Activated CD8-positive, alpha-beta T cell treated with anti-CD3 and anti-CD28 coated beads for 36 hours (primary cell): ENCODE measurements at regions not wholly inside any gene's neighbourhood (a gene's known extent, or its start where the extent isn't known, plus 50 kb on each side); places are given as distances from the start of the nearest gene placed in this dataset.

Source experiments
- ATAC-seq: fragments of 200-7000 bp; cut with Tn5 transposase; one replicate; pipeline ENCODE4 v1.10.0; 2021; ENCODE audit warnings: mild to moderate bottlenecking, moderate library complexity
- CTCF ChIA-PET: fragments of 350-600 bp; sonication (Branson Sonifier 250); formaldehyde crosslinking; loops from one replicate; lab custom pipeline; 2021; ENCODE audit warnings: antibody characterized with exemption; lab: Charles Lee
- POLR2A ChIA-PET: fragments of 350-600 bp; sonication (Branson Sonifier 250); formaldehyde crosslinking; loops from one replicate; lab custom pipeline; 2021; ENCODE audit warnings: antibody characterized with exemption; lab: Charles Lee
- DNase-seq: peaks from one replicate; pipeline ENCODE4 v3.0.0-alpha.2; 2020
- H3K27ac Mint-ChIP-seq: one replicate; pipeline ENCODE4 v1.8.0; 2021; ENCODE audit warnings: mild to moderate bottlenecking, mixed read lengths
- H3K27me3 Mint-ChIP-seq: one replicate; pipeline ENCODE4 v1.8.0; 2021; ENCODE audit warnings: mixed read lengths
- H3K36me3 Mint-ChIP-seq: one replicate; pipeline ENCODE4 v1.8.0; 2021; ENCODE audit warnings: low read depth, mixed read lengths
- H3K4me1 Mint-ChIP-seq: one replicate; pipeline ENCODE4 v1.8.0; 2021; ENCODE audit warnings: low read depth, mixed read lengths
- H3K4me3 Mint-ChIP-seq: one replicate; pipeline ENCODE4 v1.8.0; 2021; ENCODE audit warnings: mild to moderate bottlenecking, moderate library complexity, mixed read lengths
- H3K9me3 Mint-ChIP-seq: one replicate; pipeline ENCODE4 v1.8.0; 2021; ENCODE audit warnings: mixed read lengths
- intact Hi-C: fragments of 100-400 bp; cut with micrococcal nuclease; formaldehyde crosslinking; loops from one replicate; pipeline ENCODE4 v1.10.0; 2022
- TF ChIP-seq, protein P1 (sequence below): fragments of 200-600 bp; IDR thresholded peaks from one replicate; pipeline ENCODE4 v1.8.0; 2022; ENCODE audit warnings: antibody characterized with exemption, mild to moderate bottlenecking

- TF ChIP-seq, protein P1, sequence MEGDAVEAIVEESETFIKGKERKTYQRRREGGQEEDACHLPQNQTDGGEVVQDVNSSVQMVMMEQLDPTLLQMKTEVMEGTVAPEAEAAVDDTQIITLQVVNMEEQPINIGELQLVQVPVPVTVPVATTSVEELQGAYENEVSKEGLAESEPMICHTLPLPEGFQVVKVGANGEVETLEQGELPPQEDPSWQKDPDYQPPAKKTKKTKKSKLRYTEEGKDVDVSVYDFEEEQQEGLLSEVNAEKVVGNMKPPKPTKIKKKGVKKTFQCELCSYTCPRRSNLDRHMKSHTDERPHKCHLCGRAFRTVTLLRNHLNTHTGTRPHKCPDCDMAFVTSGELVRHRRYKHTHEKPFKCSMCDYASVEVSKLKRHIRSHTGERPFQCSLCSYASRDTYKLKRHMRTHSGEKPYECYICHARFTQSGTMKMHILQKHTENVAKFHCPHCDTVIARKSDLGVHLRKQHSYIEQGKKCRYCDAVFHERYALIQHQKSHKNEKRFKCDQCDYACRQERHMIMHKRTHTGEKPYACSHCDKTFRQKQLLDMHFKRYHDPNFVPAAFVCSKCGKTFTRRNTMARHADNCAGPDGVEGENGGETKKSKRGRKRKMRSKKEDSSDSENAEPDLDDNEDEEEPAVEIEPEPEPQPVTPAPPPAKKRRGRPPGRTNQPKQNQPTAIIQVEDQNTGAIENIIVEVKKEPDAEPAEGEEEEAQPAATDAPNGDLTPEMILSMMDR: no peak
- Mint-ChIP-seq H3K27me3 (no peaks in the 10 kb centered on the region), H3K4me3 (no peak overlapping the region), H3K9me3 (peaks cover 3% of the 10 kb centered on the region), H3K4me1 (no peaks in the 10 kb centered on the region), H3K36me3 (no peaks in the 10 kb centered on the region), H3K27ac (no peak overlapping the region)
- ChIA-PET POLR2A (no interaction called here), CTCF (interaction anchor here (0.6 kb wide), 1 partner anchor 13 kb away, joined by 3 read pairs; no protein-coding TSS in a partner anchor)
- intact Hi-C loops: no loop called here
- DNase-seq: no peak
- ATAC-seq: no peak
These were observed 515.5 kb downstream of the ZNF385D start for GRCh38 chr3:21235491-21235890.

DNA sequence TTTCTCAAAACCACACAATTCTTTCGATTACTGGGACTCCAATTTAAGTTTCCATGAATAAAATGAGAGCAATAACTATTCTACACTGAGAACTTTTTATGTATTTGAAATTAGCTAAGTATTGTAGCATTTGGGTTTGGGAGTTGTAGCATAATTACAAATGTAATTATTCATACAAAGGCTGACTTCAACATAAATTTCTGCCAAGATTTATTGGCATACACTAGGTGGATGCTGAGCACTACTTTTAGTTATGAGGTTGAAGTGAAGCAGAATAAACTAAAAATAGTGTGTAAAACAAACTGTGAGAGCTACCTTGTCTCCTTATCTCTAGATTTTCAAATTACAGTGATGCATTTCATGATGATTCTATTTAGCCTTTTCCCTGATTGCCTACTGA, 516.1 kb downstream of the ZNF385D start:
- POLR2A ChIA-PET: no interaction called here
- Mint-ChIP-seq H3K9me3 (peaks cover 3% of the 10 kb centered on the region), H3K27me3 (no peaks in the 10 kb centered on the region), H3K36me3 (no peaks in the 10 kb centered on the region), H3K4me3 (no peak overlapping the region), H3K4me1 (no peaks in the 10 kb centered on the region), H3K27ac (no peak overlapping the region)
- DNase-seq: no peak
- CTCF ChIA-PET: no interaction called here
- TF ChIP-seq, protein P1: no peak
- intact Hi-C loops: no loop called here
- ATAC-seq: no peak

GRCh38 chr3:21229426-21230135, 521.4 kb downstream of the ZNF385D start:
- no peak overlapping the region for H3K27ac Mint-ChIP-seq
- no peaks in the 10 kb centered on the region for H3K27me3 Mint-ChIP-seq
- intact Hi-C loops: no loop called here
- TF ChIP-seq, protein P1: no peak
- H3K4me3 Mint-ChIP-seq: no peak overlapping the region
- peaks cover 2% of the 10 kb centered on the region for H3K9me3 Mint-ChIP-seq
- no peaks in the 10 kb centered on the region for H3K4me1 Mint-ChIP-seq
- ATAC-seq: no peak
- DNase-seq: no peak
- no peaks in the 10 kb centered on the region for H3K36me3 Mint-ChIP-seq
- ChIA-PET POLR2A (no interaction called here), CTCF (no interaction called here)

- Mint-ChIP-seq H3K27ac (no peak overlapping the region), H3K4me3 (no peak overlapping the region), H3K27me3 (no peaks in the 10 kb centered on the region), H3K4me1 (no peaks in the 10 kb centered on the region), H3K36me3 (no peaks in the 10 kb centered on the region), H3K9me3 (peaks cover 7% of the 10 kb centered on the region)
- POLR2A ChIA-PET: no interaction called here
- DNase-seq: no peak
- no peak for ATAC-seq
- intact Hi-C loops: no loop called here
- CTCF ChIA-PET: no interaction called here
- TF ChIP-seq, protein P1: no peak
These were observed 524.9 kb downstream of the ZNF385D start for GRCh38 chr3:21226086-21226485.

- CTCF ChIA-PET: interaction anchor here (1.1 kb wide), 1 partner anchor 42 kb away, joined by 3 read pairs; no protein-coding TSS in a partner anchor
These were observed 530.1 kb downstream of the ZNF385D start for GRCh38 chr3:21220944-21221343.

More at GRCh38 chr3:21220944-21221343, 530.1 kb downstream of the ZNF385D start:
- H3K27ac Mint-ChIP-seq: no peak overlapping the region
- DNase-seq (no peak), ATAC-seq (no peak)
- no peaks in the 10 kb centered on the region for H3K4me1 Mint-ChIP-seq
- POLR2A ChIA-PET: no interaction called here
- no peak overlapping the region for H3K4me3 Mint-ChIP-seq
- H3K27me3 Mint-ChIP-seq: no peaks in the 10 kb centered on the region
- TF ChIP-seq, protein P1: no peak
- intact Hi-C loops: no loop called here
- H3K36me3 Mint-ChIP-seq: no peaks in the 10 kb centered on the region
- peaks cover 11% of the 10 kb centered on the region for H3K9me3 Mint-ChIP-seq
